ENCODE measurements at regions not wholly inside any gene's neighbourhood (a gene's known extent, or its start where the extent isn't known, plus 50 kb on each side); places are given as distances from the start of the nearest gene placed in this dataset.

DNA sequence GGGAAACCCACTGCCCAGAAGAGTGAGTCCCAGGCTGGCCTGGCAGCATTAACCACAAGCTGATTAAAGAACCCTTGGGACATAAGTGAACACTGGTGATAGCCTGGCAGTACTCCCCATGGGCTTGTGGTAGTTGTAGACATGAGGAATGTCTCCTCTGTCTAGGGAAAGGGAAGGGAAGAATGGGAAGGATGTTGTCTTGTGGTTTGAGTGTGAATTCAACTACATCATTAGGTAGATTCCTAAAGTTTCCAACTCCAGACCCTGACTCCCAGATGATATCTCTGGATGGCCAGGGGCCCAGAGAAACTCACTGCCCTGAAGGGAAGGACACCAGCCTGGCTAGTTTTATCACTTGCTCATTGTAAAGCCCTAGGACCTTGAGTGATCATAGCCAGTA, 1012.4 kb upstream of the COX7C start:
- TF ChIP-seq, protein P1, sequence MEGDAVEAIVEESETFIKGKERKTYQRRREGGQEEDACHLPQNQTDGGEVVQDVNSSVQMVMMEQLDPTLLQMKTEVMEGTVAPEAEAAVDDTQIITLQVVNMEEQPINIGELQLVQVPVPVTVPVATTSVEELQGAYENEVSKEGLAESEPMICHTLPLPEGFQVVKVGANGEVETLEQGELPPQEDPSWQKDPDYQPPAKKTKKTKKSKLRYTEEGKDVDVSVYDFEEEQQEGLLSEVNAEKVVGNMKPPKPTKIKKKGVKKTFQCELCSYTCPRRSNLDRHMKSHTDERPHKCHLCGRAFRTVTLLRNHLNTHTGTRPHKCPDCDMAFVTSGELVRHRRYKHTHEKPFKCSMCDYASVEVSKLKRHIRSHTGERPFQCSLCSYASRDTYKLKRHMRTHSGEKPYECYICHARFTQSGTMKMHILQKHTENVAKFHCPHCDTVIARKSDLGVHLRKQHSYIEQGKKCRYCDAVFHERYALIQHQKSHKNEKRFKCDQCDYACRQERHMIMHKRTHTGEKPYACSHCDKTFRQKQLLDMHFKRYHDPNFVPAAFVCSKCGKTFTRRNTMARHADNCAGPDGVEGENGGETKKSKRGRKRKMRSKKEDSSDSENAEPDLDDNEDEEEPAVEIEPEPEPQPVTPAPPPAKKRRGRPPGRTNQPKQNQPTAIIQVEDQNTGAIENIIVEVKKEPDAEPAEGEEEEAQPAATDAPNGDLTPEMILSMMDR (IDR thresholded peaks at IDR 0.05) = no peak
- TF ChIP-seq POLR2A (IDR thresholded peaks at IDR 0.05) = no peak
- TF ChIP-seq EP300 (IDR thresholded peaks at IDR 0.05) = no peak
